HepG2 (cell line): ENCODE measurements at regions not wholly inside any gene's neighbourhood (a gene's known extent, or its start where the extent isn't known, plus 50 kb on each side); places are given as distances from the start of the nearest gene placed in this dataset.

Source experiments
- ATAC-seq: fragments of 200-7000 bp; cut with Tn5 transposase; 3 replicates; pipeline ENCODE4 v1.9.1; 2020; ENCODE audit warnings: mild to moderate bottlenecking, moderate library complexity
- BruUV-seq: library from RNA; stranded (reverse); fragments of 400-500 nt; replicated peaks from 2 replicates; lab custom pipeline; 2021; lab: Mats Ljungman, UMichigan
- CTCF ChIA-PET: fragments of 300-600 bp; formaldehyde crosslinking; extraction: SDS; loops from one replicate; lab custom pipeline; 2021; ENCODE audit warnings: low total read pairs, inconsistent platforms, low intra/inter-chr PET ratio; lab: Yijun Ruan, JAX
- POLR2A ChIA-PET: fragments of 350-600 bp; sonication (Branson Sonifier 250); formaldehyde crosslinking; loops from one replicate; lab custom pipeline; 2020; ENCODE audit warnings: antibody characterized with exemption, inconsistent platforms; lab: Yijun Ruan, JAX
- DNase-seq: peaks from one replicate; pipeline ENCODE4 v3.0.0-alpha.2; 2015; ENCODE audit warnings: low spot score
- FAIRE-seq: peaks from 3 replicates; lab custom pipeline; 2011; peaks lifted over from hg19 to GRCh38; lab: Jason Lieb, UNC
- H2AFZ ChIP-seq: one replicate; pipeline ENCODE4 v1.6.1; 2011; ENCODE audit warnings: low read length, inconsistent platforms
- H3K27ac ChIP-seq: fragments of 300-600 bp; 3 replicates; pipeline ENCODE4 v1.8.0; 2011; ENCODE audit warnings: mixed run types, mild to moderate bottlenecking, mixed read lengths, low read length, inconsistent platforms; ENCODE audit not compliant: insufficient read depth; ENCODE audit errors: extremely low read length
- H3K27me3 ChIP-seq, 2 experiments: fragments of 200-600 bp in 1 of 2; 2 replicates in 1 of 2; 3 replicates in 1 of 2; pipeline versions ENCODE4 v1.6.0 to v1.8.0; 2011; ENCODE audit warnings: low read length in 2 of 2, mild to moderate bottlenecking in 2 of 2, moderate library complexity in 2 of 2, inconsistent platforms in 1 of 2; ENCODE audit not compliant: insufficient read depth in 2 of 2, control insufficient read depth in 1 of 2
- H3K36me3 ChIP-seq, 2 experiments: fragments of 200-600 bp in 1 of 2; replicated peaks in 1 of 2; 2 replicates in 1 of 2; 3 replicates in 1 of 2; pipeline versions ENCODE4 v1.5.1 to v1.8.0; 2011; ENCODE audit warnings: low read length in 2 of 2, inconsistent platforms in 1 of 2; ENCODE audit not compliant: insufficient read depth in 2 of 2, control insufficient read depth in 1 of 2
- H3K4me1 ChIP-seq: 2 replicates; pipeline ENCODE4 v1.5.1; 2012; ENCODE audit warnings: low read length, inconsistent platforms; ENCODE audit not compliant: insufficient read depth
- H3K4me2 ChIP-seq: 2 replicates; pipeline ENCODE4 v1.6.0; 2011; ENCODE audit warnings: low read depth, low read length, inconsistent platforms
- H3K4me3 ChIP-seq, 3 experiments: fragments of 200-600 bp in 1 of 3; sonication (generic), shearing (Covaris generic) in 1 of 3; replicated peaks in 1 of 3; 2 replicates each; pipeline ENCODE4 v1.5.1; 2011 to 2016; ENCODE audit warnings: low read length in 3 of 3, inconsistent platforms in 2 of 3, low read depth in 2 of 3, mild to moderate bottlenecking in 2 of 3, control low read depth in 1 of 3, mixed read lengths in 1 of 3; ENCODE audit not compliant: insufficient read depth in 1 of 3
- H3K79me2 ChIP-seq: one replicate; pipeline ENCODE4 v1.6.1; 2011; ENCODE audit warnings: low read length, inconsistent platforms; ENCODE audit not compliant: insufficient read depth
- H3K9ac ChIP-seq: 2 replicates; pipeline ENCODE4 v1.6.0; 2011; ENCODE audit warnings: mild to moderate bottlenecking, low read depth, low read length, inconsistent platforms; ENCODE audit not compliant: insufficient read depth
- H3K9me3 ChIP-seq: 2 replicates; pipeline ENCODE4 v1.5.1; 2012; ENCODE audit warnings: mild to moderate bottlenecking, low read length
- H4K20me1 ChIP-seq: 2 replicates; pipeline ENCODE4 v1.6.0; 2011; ENCODE audit warnings: inconsistent platforms, mild to moderate bottlenecking, low read length, moderate library complexity; ENCODE audit not compliant: insufficient read depth
- ADNP ChIP-seq: sonication (generic); formaldehyde crosslinking; IDR thresholded peaks from 2 replicates; pipeline ENCODE4 v1.4.0; 2020; ENCODE audit warnings: missing genetic modification reagents
- CREB3 ChIP-seq: sonication (generic); formaldehyde crosslinking; IDR thresholded peaks from 2 replicates; pipeline ENCODE4 v1.5.0; 2020; ENCODE audit warnings: missing genetic modification reagents
- CREBL2 ChIP-seq: sonication (generic); formaldehyde crosslinking; IDR thresholded peaks from 2 replicates; pipeline ENCODE4 v1.8.1; 2023; ENCODE audit warnings: missing genetic modification reagents, mild to moderate bottlenecking, borderline replicate concordance
- DPF2 ChIP-seq: sonication (generic); formaldehyde crosslinking; IDR thresholded peaks from 2 replicates; pipeline ENCODE4 v1.4.0; 2020; ENCODE audit warnings: mild to moderate bottlenecking, low read depth, missing genetic modification reagents, borderline replicate concordance
- LCORL ChIP-seq, 2 experiments: fragments of 450-650 bp in 1 of 2; sonication (generic) in 1 of 2; formaldehyde crosslinking in 1 of 2; IDR thresholded peaks; 2 replicates each; pipeline versions ENCODE4 v1.5.0 to v1.6.1; 2017 to 2020; ENCODE audit warnings: antibody characterized with exemption in 1 of 2, missing genetic modification reagents in 1 of 2
- NFIB ChIP-seq: sonication (generic); formaldehyde crosslinking; IDR thresholded peaks from 2 replicates; pipeline ENCODE4 v1.9.0; 2021; ENCODE audit warnings: missing genetic modification reagents, mild to moderate bottlenecking, borderline replicate concordance
- SRSF9 ChIP-seq: fragments of 200-400 bp; formaldehyde crosslinking; IDR thresholded peaks from 2 replicates; pipeline ENCODE4 v1.6.1; 2018; ENCODE audit warnings: borderline replicate concordance, mild to moderate bottlenecking, low read depth, low read length; ENCODE audit not compliant: insufficient read depth, poor library complexity, severe bottlenecking
- TBL1XR1 ChIP-seq: fragments of 150-350 bp; IDR thresholded peaks from 2 replicates; pipeline ENCODE4 v1.6.1; 2014; ENCODE audit warnings: borderline replicate concordance, low read length; ENCODE audit not compliant: partially characterized antibody
- THAP9 ChIP-seq: sonication (generic); formaldehyde crosslinking; IDR thresholded peaks from 2 replicates; pipeline ENCODE4; 2020; ENCODE audit warnings: missing genetic modification reagents, mild to moderate bottlenecking, borderline replicate concordance
- TSC22D2 ChIP-seq: sonication (generic); formaldehyde crosslinking; IDR thresholded peaks from 2 replicates; pipeline ENCODE4 v1.5.1; 2020; ENCODE audit warnings: missing genetic modification reagents, mild to moderate bottlenecking, borderline replicate concordance
- ZNF44 ChIP-seq: sonication (generic); formaldehyde crosslinking; IDR thresholded peaks from 2 replicates; pipeline ENCODE4 v1.5.1; 2020; ENCODE audit warnings: mild to moderate bottlenecking, missing genetic modification reagents
- ZNF570 ChIP-seq: sonication (generic); formaldehyde crosslinking; IDR thresholded peaks from 2 replicates; pipeline ENCODE4 v1.4.0; 2020; ENCODE audit warnings: mild to moderate bottlenecking, missing genetic modification reagents, borderline replicate concordance
- ZNF839 ChIP-seq: sonication (generic); formaldehyde crosslinking; IDR thresholded peaks from 2 replicates; pipeline ENCODE4 v1.4.0; 2020; ENCODE audit warnings: missing genetic modification reagents, mild to moderate bottlenecking, borderline replicate concordance
- WGBS: methylation state at CpG from one replicate; pipeline ENCODE4 v1.1.6; 2017; ENCODE audit warnings: low lambda C conversion rate; 5-methylcytosine and 5-hydroxymethylcytosine counted together
- in situ Hi-C: cut with HindIII; loops from 2 replicates; pipeline ENCODE4 v1.10.0; 2017; ENCODE audit warnings: low pct_unique_long_range_greater_than_20kb; ENCODE audit not compliant: extremely low pct_ligation_motif_present
- intact Hi-C: fragments of 100-400 bp; cut with micrococcal nuclease; formaldehyde crosslinking; loops from one replicate; pipeline ENCODE4 v1.10.0; 2022; ENCODE audit not compliant: unreplicated experiment

GRCh38 chr5:17405976-17406375, 92.1 kb upstream of the TAF11L2 start:
- Histone ChIP-seq H3K4me3 (no peak overlapping the region), H3K4me1 (peaks cover 13% of the 10 kb centered on the region), H3K36me3 (no peaks in the 10 kb centered on the region), H3K4me2 (no peak overlapping the region), H3K27ac (no peak overlapping the region), H3K9ac (no peak overlapping the region), H4K20me1 (no peaks in the 10 kb centered on the region), H3K9me3 (no peaks in the 10 kb centered on the region), H3K79me2 (no peaks in the 10 kb centered on the region), H3K27me3 (peaks cover 0 to 12% of the 10 kb centered on the region in 2 experiments; a peak in 1 of 5 replicates), H2AFZ (no peak overlapping the region)
- 1% methylated on average over 2 of the region's 2 CpGs for WGBS
- CTCF ChIA-PET: no interaction called here
- intact Hi-C loops (no loop called here), in situ Hi-C loops (no loop called here)
- TF ChIP-seq LCORL (IDR thresholded peaks at IDR 0.05) (no peak), LCORL (CRISPR knock-in tag; IDR thresholded peaks at IDR 0.05) (no peak), TSC22D2 (CRISPR knock-in tag) (no peak), TBL1XR1 (no peak), NFIB (no peak), DPF2 (no peak)
- FAIRE-seq (no peak), ATAC-seq (no peak), DNase-seq (no peak)
- POLR2A ChIA-PET: no interaction called here
- BruUV-seq: no TSS peak

DNA sequence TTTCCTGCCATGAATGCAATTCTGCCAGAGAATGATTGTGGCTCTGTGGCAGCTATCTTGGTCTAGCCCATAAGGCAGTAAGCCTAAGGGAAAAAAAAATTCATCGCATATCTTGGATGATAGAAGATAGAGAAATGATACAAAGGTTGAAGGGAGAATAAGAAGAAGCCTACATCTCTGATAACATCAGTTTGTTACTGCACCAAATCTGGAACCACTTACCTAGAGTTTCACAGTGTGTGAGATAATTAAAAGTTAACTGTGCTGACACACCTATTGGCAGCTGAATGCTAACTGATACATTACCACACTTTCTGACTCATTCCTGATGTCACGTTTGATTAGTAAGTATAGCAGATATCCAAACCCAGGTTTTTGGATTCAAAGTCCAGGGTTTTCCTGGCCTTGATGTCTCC, 91.6 kb upstream of the TAF11L2 start:
- H3K9me3 ChIP-seq: no peaks in the 10 kb centered on the region
- peaks cover 9% of the 10 kb centered on the region for H3K4me1 ChIP-seq
- no peak overlapping the region for H3K9ac ChIP-seq
- BruUV-seq: no TSS peak
- H3K27me3 ChIP-seq: peaks cover 0 to 12% of the 10 kb centered on the region in 2 experiments; a peak in 1 of 5 replicates
- H2AFZ ChIP-seq: no peak overlapping the region
- WGBS: 31% methylated on average over 2 of the region's 2 CpGs
- no peak overlapping the region for H3K27ac ChIP-seq
- FAIRE-seq (no peak), ATAC-seq (no peak), DNase-seq (no peak)
- in situ Hi-C loops: no loop called here
- ChIA-PET POLR2A (no interaction called here), CTCF (no interaction called here)
- no peaks in the 10 kb centered on the region for H4K20me1 ChIP-seq
- H3K36me3 ChIP-seq: no peaks in the 10 kb centered on the region
- intact Hi-C loops: no loop called here
- H3K4me2 ChIP-seq: no peak overlapping the region
- no peak overlapping the region for H3K4me3 ChIP-seq
- H3K79me2 ChIP-seq: no peaks in the 10 kb centered on the region
- TF ChIP-seq ZNF839: no peak
- no peak for TF ChIP-seq THAP9
- no peak for TF ChIP-seq CREB3 (CRISPR knock-in tag)
- TF ChIP-seq SRSF9: no peak
- TF ChIP-seq ZNF570 (CRISPR knock-in tag): no peak
- no peak for TF ChIP-seq ADNP (CRISPR knock-in tag)
- TF ChIP-seq ZNF44 (CRISPR knock-in tag): no peak
- no peak for TF ChIP-seq CREBL2 (CRISPR knock-in tag)
